Panc1 (cell line): ENCODE measurements at regions not wholly inside any gene's neighbourhood (a gene's known extent, or its start where the extent isn't known, plus 50 kb on each side); places are given as distances from the start of the nearest gene placed in this dataset.

Source experiments
- CTCF ChIP-seq: fragments of 450-650 bp; IDR thresholded peaks from 2 replicates; pipeline ENCODE4 v1.5.1; 2017; ENCODE audit warnings: mild to moderate bottlenecking
- POLR2AphosphoS5 ChIP-seq: IDR thresholded peaks from 2 replicates; pipeline ENCODE4 v1.6.1; 2012; ENCODE audit warnings: mild to moderate bottlenecking, low read depth, low read length, moderate library complexity
- REST ChIP-seq, 2 experiments: IDR thresholded peaks; 2 replicates each; pipeline ENCODE4 v1.6.1; 2011 to 2012; ENCODE audit warnings: low read depth in 2 of 2, control low read depth in 1 of 2, low read length in 1 of 2, mild to moderate bottlenecking in 1 of 2, moderate library complexity in 1 of 2; ENCODE audit not compliant: insufficient read depth in 1 of 2
- SIN3A ChIP-seq: IDR thresholded peaks from 2 replicates; pipeline ENCODE4 v1.6.1; 2012; ENCODE audit warnings: low read depth, mild to moderate bottlenecking, low read length, moderate library complexity, borderline replicate concordance; ENCODE audit not compliant: insufficient read depth
- TCF7L2 ChIP-seq: IDR thresholded peaks from 2 replicates; pipeline ENCODE4 v1.6.1; 2011; ENCODE audit warnings: mild to moderate bottlenecking, low read depth, low read length, inconsistent platforms

GRCh38 chr3:13217736-13218540, 144.7 kb upstream of the IQSEC1 start:
- no peak for TF ChIP-seq CTCF
- no peak for TF ChIP-seq SIN3A
- TF ChIP-seq REST (IDR thresholded peaks at IDR 0.05; ENCODE audit: insufficient read depth in 1 of 2, low read depth in 2 of 2, low read length in 1 of 2) = no peak
- no peak for TF ChIP-seq POLR2AphosphoS5
- no peak for TF ChIP-seq TCF7L2
